GM18861 (cell line): ENCODE measurements at regions not wholly inside any gene's neighbourhood (a gene's known extent, or its start where the extent isn't known, plus 50 kb on each side); places are given as distances from the start of the nearest gene placed in this dataset.

Source experiments
- ATAC-seq: cut with Tn5 transposase; IDR thresholded peaks from one replicate; pipeline ENCODE4 v1.9.1; 2021; ENCODE audit not compliant: unreplicated experiment

DNA sequence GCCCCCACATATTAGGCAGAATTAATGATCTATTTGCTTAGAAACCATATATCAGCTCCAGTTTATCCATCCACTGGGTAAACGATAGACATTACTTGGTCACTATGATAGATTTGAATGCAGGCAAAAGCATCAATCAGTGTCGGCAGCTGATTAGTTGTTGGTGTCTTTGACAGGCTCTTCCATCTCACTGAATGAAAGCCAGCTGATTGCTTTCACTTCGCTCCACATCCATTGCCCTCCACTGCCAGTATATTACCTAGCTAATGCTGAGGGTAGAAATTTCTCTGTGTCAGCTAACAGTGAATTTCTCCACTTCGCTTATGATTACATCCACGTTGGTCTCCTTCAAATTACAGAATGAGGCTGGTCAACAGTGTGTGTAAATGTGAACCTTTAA is 821.3 kb upstream of the TYRP1 start:
- no peak for ATAC-seq

GRCh38 chr9:11872471-11872870 is 820.7 kb upstream of the TYRP1 start:
- ATAC-seq: no peak

GRCh38 chr9:11874414-11874813 is 818.8 kb upstream of the TYRP1 start:
- ATAC-seq: no peak

GRCh38 chr9:11892401-11892800 is 800.8 kb upstream of the TYRP1 start:
- ATAC-seq: no peak

DNA sequence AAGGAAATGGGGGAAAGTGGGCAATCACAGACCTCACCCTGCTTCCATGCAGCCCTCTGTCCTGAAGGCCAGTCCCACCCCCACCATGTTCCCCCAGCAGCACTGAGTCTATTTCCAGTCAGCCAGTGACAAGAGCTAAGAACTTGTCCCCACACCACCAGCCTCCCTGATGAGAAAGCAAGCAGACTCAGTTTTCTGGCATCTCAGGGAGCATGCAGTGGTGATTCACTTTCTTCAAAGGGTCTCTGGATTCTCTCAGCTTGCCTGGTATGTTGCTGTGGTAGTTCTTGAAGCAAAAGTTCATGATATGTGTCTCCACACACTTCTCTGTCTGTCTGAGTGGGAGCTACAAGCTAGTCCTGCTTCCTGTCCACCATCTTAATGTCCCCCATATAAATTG is 799.9 kb upstream of the TYRP1 start:
- ATAC-seq: no peak

DNA sequence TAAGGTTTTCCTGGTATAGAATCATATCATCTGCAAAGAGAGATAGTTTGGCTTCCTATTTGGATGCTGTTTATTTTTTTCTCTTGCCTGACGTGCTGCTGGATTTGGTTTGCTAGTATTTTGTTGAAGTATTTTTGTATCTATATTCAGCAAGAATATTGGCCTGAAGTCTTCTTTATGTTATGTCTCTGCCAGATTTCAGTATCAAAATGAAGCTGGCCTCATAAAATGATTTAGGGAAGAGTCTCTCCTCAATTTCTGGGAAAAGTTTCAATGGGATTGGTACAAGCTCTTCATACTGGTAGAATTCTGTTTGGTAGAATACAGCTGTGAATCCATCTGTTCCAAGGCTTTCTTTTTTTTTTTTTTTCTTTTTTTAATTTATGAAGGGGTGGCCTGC is 799.0 kb upstream of the TYRP1 start:
- no peak for ATAC-seq

DNA sequence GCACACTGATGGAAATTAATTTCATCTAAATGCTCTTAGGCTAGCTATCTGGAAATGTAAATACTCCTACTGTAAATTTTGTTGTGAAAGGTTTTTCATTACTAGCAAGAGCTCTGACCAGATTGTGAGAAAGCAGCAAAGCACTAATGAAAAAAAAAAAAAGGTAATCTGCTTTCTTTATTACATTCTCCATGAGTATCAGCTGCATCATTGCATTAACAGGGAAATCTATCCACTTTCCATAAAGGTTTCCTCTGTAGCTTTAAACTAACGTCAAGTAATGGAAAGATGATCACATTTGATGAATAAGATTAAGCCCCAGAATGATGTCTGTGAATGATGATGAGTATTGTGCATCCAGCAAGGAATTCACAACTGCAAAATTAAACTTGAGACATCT is 790.6 kb upstream of the TYRP1 start:
- ATAC-seq: no peak

- ATAC-seq: no peak
These were observed 777.5 kb upstream of the TYRP1 start for GRCh38 chr9:11915699-11916098.

DNA sequence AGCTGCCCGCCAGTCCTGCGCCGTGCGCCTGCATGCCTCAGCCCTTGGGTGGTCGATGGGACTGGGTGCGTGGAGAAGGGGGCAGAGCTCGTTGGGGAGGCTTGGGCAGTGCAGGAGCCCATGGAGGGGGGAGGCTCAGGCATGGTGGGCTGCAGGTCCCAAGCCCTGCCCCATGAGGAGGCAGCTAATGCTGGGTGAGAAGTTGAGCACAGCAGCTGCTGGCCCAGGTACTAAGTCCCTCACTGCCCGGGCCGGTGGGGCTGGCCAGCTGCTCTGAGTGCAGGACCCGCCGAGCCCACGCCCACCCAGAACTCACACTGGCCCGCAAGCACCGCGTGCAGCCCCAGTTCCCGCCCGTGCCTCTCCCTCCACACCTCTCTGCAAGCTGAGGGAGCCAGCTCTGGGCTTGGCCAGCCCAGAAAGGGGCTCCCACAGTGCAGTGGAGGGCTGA is 764.3 kb upstream of the TYRP1 start:
- ATAC-seq: no peak

- no peak for ATAC-seq
These were observed 762.1 kb upstream of the TYRP1 start for GRCh38 chr9:11931109-11931508.

DNA sequence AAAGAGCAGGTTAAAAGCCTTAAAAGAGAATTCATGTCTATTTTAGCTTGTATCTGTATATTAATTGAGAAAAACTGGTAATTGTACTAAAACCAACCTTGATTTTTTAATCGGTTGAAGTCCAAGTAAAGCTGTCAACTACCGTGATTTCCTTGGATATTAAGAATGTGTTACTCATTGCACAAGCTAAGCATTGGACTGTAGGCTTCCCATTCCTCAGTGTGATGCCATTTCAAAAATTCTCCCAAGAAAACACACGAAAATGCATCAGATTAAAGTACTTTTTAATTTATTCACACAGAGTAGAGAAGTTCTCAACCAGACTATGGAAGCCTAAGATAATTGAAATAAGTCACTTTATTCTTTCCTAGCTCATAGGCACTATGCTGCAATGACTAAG is 761.4 kb upstream of the TYRP1 start:
- no peak for ATAC-seq

GRCh38 chr9:11933926-11934325 is 759.3 kb upstream of the TYRP1 start:
- ATAC-seq: no peak

DNA sequence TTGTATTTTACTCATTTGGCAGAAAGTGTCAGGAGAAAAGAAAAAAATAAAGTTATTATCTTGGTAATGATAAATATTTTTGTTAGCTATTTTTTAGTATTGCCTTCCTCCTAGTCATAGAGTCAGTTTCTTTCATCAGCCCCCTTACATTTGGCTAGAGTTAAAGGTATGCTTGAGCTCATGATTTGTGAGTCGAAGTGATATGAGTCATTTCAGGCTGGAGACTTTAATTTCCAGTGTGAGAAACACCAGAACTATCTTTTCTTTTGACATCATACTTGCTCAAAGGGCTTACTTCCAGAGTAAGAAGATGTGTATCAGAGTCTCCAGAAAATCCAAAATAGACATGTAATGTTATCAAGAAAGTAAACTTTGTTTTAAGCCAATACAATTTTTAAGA is 746.7 kb upstream of the TYRP1 start:
- no peak for ATAC-seq

DNA sequence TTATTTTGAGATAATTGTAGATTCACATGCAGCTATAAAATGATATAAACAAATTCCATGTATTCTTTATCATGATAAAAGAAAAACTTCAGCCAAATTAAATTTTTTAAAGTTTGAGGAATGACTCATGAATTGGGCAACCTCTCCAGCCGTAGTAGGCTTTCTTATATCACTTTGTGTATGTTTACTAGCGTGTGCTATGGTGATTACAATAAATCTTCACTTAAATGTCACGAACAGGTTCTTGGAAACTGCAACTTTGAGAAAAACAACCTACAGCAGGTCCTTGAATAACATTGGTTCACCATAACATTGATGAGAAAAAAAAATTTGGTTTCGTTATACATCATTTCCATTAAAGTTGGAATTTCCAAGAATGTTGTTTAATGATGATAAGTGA is 730.9 kb upstream of the TYRP1 start:
- ATAC-seq: no peak

GRCh38 chr9:11966786-11967185 is 726.4 kb upstream of the TYRP1 start:
- ATAC-seq: no peak

DNA sequence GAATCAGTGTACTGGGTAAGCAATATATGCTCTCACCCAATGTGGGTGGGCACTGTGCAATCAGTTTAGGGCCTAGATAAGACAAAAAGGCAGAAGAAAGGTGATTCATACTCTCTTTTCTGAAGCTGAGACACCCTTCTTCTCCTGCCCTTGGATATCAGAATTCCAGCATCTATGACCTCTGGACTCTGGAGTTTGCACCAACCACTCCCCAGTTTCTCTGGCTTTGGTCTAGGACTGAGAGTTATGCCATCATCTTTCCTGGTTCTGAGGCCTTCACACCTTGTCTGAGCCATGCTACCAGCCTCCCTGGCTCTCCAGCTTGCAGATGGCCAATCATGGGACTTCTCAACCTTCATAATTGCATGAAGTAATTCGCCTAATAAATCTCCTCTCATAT is 724.6 kb upstream of the TYRP1 start:
- ATAC-seq: no peak

GRCh38 chr9:11973011-11973410 is 720.2 kb upstream of the TYRP1 start:
- no peak for ATAC-seq

DNA sequence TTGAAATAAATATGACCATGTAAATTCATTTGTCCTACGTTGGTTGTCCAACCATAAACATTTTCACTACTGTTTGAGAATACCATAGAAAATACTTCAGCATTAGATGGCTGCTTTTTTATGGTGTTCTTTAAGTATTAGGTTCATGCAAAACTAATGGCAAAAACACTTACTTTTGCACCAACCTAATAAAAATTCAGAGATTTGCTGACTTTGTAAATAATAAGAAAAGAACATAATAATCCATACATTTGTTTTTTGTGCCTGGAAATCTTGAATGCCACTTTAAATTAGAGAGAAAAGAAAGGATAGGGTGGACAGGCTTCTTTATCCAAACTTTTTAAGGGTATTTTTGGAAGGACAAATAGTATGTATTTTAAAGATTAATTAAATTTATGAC is 719.7 kb upstream of the TYRP1 start:
- ATAC-seq: no peak

GRCh38 chr9:11992866-11993265 is 700.3 kb upstream of the TYRP1 start:
- no peak for ATAC-seq

DNA sequence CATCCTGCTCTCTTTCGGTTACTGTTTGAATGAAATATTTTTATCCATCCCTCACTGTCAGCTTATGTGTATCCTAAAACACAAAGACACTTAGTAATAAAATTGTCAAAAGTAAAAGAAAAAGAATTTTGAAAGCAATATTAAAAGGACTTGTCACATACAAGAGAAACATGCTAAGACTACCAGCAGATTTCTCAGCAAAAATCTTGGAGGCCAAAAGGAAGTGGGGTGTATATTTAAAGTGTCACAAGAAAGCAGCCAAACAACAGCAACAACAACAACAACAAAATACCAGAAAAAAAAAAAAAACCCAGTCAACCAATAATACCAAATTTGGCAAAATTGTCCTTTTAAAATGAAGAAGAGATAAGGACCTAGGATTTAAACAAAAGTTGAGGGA is 678.7 kb upstream of the TYRP1 start:
- ATAC-seq: no peak

- no peak for ATAC-seq
These were observed 639.0 kb upstream of the TYRP1 start for GRCh38 chr9:12054235-12054634.

DNA sequence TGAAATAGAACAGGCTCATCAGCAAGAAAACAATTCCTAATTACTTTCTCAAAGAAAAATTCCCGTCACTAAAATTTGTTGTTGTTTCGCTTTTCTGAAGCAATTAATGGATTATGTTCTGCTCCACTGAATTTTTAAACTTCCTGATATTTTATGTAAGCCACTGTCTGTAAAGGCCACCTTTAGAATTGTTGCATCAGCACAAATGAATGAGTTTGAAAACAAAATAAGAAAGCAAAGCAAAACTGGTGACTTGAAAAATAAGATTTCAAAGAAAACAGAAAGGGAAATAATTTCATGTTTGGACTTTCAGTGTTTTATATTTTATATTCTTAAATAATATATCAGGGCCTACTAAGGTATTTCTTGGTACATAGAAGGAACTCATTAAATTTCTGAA is 636.3 kb upstream of the TYRP1 start:
- ATAC-seq: no peak

DNA sequence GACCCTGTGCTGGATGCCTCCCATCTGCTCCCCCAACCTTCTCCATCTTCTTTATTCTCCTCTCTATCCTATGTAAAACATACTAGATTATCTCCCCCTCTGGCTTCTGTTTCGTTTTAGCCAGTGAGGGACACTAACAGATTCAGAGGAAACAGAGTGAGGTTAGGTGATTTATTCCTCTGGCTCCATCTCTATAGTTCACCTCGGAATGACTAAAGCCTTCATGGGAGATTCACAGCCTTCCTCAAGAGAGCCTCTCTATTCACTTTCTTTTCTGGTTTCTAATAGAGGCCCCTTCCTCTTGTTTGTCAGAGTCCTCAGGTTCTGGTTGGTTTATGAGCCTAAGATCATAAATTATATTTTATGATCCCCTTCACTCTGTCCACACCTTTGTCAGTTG is 633.1 kb upstream of the TYRP1 start:
- ATAC-seq: no peak

GRCh38 chr9:12060811-12061210 is 632.4 kb upstream of the TYRP1 start:
- no peak for ATAC-seq
